ENCODE measurements at regions not wholly inside any gene's neighbourhood (a gene's known extent, or its start where the extent isn't known, plus 50 kb on each side); places are given as distances from the start of the nearest gene placed in this dataset.

DNA sequence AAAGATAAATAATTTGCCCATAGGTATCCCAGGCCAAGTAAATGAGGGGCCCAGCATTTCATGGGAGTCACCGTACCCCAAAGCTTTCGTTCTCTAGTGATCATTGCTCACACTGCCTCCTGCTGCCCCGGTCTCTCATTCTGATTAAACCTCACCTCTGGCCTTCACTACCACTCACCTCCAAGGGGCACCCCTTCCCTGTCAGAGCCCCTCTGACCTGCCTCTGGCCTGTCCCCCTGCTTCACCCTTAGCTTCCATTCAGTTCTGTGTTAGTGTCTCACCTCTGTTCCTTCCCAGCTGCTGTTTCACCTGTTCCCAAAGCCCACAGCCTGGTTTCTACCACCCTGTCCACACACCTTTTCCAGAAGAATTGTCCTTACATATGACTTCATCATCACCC is 150.3 kb upstream of the E2F8 start:
- TF ChIP-seq, protein P1, sequence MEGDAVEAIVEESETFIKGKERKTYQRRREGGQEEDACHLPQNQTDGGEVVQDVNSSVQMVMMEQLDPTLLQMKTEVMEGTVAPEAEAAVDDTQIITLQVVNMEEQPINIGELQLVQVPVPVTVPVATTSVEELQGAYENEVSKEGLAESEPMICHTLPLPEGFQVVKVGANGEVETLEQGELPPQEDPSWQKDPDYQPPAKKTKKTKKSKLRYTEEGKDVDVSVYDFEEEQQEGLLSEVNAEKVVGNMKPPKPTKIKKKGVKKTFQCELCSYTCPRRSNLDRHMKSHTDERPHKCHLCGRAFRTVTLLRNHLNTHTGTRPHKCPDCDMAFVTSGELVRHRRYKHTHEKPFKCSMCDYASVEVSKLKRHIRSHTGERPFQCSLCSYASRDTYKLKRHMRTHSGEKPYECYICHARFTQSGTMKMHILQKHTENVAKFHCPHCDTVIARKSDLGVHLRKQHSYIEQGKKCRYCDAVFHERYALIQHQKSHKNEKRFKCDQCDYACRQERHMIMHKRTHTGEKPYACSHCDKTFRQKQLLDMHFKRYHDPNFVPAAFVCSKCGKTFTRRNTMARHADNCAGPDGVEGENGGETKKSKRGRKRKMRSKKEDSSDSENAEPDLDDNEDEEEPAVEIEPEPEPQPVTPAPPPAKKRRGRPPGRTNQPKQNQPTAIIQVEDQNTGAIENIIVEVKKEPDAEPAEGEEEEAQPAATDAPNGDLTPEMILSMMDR (IDR thresholded peaks at IDR 0.05; ENCODE audit: low read depth, low read length) = no peak
- no peak for TF ChIP-seq EZH2phosphoT487 (IDR thresholded peaks at IDR 0.05; ENCODE audit: low read depth)
